ENCODE measurements at regions not wholly inside any gene's neighbourhood (a gene's known extent, or its start where the extent isn't known, plus 50 kb on each side); places are given as distances from the start of the nearest gene placed in this dataset.
"Not testable (repeated sequence)": the region's sequence is repeated elsewhere in the genome, so short reads cannot be mapped to it uniquely, and the experiment has no call there.

GRCh38 chr17:20800146-20800545 is 220.6 kb downstream of the CDRT15L2 start:
- Histone ChIP-seq H3K27ac (no peak overlapping the region), H3K36me3 (no peaks in the 10 kb centered on the region), H3K27me3 (peaks cover 0 to 2% (median 0%) of the 10 kb centered on the region in 9 donors), H3K4me3 (no peak overlapping the region), H3K9me3 (no peaks in the 10 kb centered on the region), H3K4me1 (no peaks in the 10 kb centered on the region)
- 65 to 74% (median 71%) methylated on average over 2 of the region's 2 CpGs for WGBS, 4 donors
- TF ChIP-seq POLR2A (IDR thresholded peaks at IDR 0.05) = no peak
- ATAC-seq = no peak
- intact Hi-C loops (cut with DNase I) = loop anchor here in 4 of 10 donors (5.0 to 10.0 kb wide), 2 partner anchors 192 to 195 kb away; no protein-coding TSS in a partner anchor
- DNase-seq = no peak

GRCh38 chr17:20805751-20806150 is 226.2 kb downstream of the CDRT15L2 start:
- no peaks in the 10 kb centered on the region for H3K36me3 ChIP-seq
- no peaks in the 10 kb centered on the region for H3K4me1 ChIP-seq
- H3K4me3 ChIP-seq = no peak overlapping the region
- ATAC-seq (no peak), DNase-seq (no peak)
- H3K9me3 ChIP-seq = peaks cover 0 to 12% (median 0%) of the 10 kb centered on the region in 12 donors
- TF ChIP-seq, protein P1, sequence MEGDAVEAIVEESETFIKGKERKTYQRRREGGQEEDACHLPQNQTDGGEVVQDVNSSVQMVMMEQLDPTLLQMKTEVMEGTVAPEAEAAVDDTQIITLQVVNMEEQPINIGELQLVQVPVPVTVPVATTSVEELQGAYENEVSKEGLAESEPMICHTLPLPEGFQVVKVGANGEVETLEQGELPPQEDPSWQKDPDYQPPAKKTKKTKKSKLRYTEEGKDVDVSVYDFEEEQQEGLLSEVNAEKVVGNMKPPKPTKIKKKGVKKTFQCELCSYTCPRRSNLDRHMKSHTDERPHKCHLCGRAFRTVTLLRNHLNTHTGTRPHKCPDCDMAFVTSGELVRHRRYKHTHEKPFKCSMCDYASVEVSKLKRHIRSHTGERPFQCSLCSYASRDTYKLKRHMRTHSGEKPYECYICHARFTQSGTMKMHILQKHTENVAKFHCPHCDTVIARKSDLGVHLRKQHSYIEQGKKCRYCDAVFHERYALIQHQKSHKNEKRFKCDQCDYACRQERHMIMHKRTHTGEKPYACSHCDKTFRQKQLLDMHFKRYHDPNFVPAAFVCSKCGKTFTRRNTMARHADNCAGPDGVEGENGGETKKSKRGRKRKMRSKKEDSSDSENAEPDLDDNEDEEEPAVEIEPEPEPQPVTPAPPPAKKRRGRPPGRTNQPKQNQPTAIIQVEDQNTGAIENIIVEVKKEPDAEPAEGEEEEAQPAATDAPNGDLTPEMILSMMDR (IDR thresholded peaks at IDR 0.05) = no peak
- TF ChIP-seq POLR2A (IDR thresholded peaks at IDR 0.05) = no peak
- intact Hi-C loops (cut with DNase I) = loop anchor here in 1 of 10 donors (10.0 kb wide), 1 partner anchor 189 kb away; no protein-coding TSS in a partner anchor
- 75 to 87% (median 78%) methylated on average over 3 of the region's 3 CpGs for WGBS, 4 donors
- H3K27ac ChIP-seq = no peak overlapping the region
- no peaks in the 10 kb centered on the region for H3K27me3 ChIP-seq

DNA sequence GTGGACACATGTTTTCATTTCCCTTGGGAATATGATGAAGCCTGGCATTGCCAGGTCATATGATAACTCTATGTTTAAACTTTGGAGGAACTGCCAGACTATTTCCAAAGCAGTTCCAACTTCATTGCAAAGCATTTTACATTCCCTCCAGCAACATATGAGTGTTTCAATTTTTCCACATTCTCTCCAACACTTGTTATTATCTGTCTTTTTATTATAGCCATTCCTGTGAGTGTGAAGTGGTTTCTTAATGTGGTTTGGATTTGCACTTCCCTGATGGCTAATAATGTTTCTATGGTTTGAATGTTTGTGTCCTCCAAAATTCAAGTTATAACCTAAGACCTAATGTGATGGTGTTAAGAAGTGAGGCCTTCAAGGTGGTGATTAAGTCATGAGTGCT is 228.0 kb downstream of the CDRT15L2 start:
- not testable (repeated sequence) for H3K27ac ChIP-seq, DNase-seq, H3K4me1 ChIP-seq, ATAC-seq, H3K27me3 ChIP-seq, H3K4me3 ChIP-seq, H3K36me3 ChIP-seq
- H3K9me3 ChIP-seq = peaks cover 0 to 12% (median 0%) of the 10 kb centered on the region in 12 donors
- intact Hi-C loops (cut with DNase I) = loop anchor here in 1 of 10 donors (10.0 kb wide), 1 partner anchor 187 kb away; no protein-coding TSS in a partner anchor

DNA sequence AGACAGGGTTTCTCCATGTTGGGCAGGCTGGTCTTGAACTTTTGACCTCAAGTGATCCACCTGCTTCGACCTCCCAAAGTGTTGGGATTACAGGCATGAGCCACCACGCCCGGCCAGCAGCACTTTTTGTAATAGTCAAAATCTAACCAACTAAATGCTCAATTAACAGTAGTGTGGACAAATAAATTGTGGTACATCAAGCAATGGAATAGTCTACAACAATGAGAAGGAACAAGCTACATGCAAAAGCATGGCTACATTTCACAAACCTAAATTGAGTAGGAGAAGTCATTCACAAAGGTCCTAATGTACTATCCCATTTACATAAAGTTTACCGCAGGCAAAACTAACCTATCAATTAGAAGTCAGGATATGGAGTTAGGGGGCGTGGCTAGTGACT is 227.4 kb downstream of the USP22 start:
- intact Hi-C loops (cut with DNase I); H3K4me1 ChIP-seq; ATAC-seq; H3K27ac ChIP-seq; H3K9me3 ChIP-seq; H3K36me3 ChIP-seq; H3K27me3 ChIP-seq; H3K4me3 ChIP-seq; DNase-seq: not testable (repeated sequence)
- 86 to 92% (median 91%) methylated on average over 5 of the region's 5 CpGs for WGBS, 4 donors

GRCh38 chr17:20823905-20824304 is 218.9 kb downstream of the USP22 start:
- no peaks in the 10 kb centered on the region for H3K4me1 ChIP-seq
- ATAC-seq = no peak
- no peak for TF ChIP-seq POLR2A (IDR thresholded peaks at IDR 0.05)
- TF ChIP-seq, protein P1 (IDR thresholded peaks at IDR 0.05) = no peak
- intact Hi-C loops (cut with DNase I) = loop anchor here in 1 of 10 donors (10.0 kb wide), 1 partner anchor 161 kb away; no protein-coding TSS in a partner anchor
- DNase-seq = no peak
- no peak overlapping the region for H3K4me3 ChIP-seq
- H3K9me3 ChIP-seq = peaks cover 0 to 9% (median 0%) of the 10 kb centered on the region in 12 donors
- peaks cover 0 to 4% (median 0%) of the 10 kb centered on the region in 9 donors for H3K27me3 ChIP-seq
- H3K36me3 ChIP-seq = no peaks in the 10 kb centered on the region
- 76 to 80% (median 79%) methylated on average over 3 of the region's 3 CpGs for WGBS, 4 donors
- H3K27ac ChIP-seq = no peak overlapping the region

DNA sequence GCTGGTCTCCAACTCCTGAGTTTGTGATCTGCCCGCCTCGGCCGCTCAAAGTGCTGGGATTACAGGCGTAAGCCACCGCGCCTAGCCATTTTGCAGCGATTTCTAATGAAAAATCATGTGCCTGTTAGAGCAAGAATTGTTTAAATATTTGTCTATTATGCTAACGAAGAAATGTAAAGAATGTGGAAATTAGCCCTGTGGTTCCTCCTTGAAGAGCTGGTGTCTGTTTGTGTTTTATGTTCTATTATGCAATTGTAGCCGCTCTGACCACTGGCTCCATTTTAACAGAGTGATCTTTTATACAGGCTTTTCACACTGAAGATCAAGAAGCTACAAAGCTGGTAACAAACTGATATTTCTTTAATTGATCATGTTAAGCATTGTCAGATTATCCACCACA is 217.3 kb downstream of the USP22 start:
- ATAC-seq (no peak), DNase-seq (no peak)
- no peak for TF ChIP-seq POLR2A (IDR thresholded peaks at IDR 0.05)
- TF ChIP-seq, protein P1 (IDR thresholded peaks at IDR 0.05) = no peak
- Histone ChIP-seq H3K36me3 (no peaks in the 10 kb centered on the region), H3K4me1 (no peaks in the 10 kb centered on the region), H3K9me3 (peaks cover 0 to 9% (median 0%) of the 10 kb centered on the region in 12 donors), H3K27me3 (peaks cover 0 to 4% (median 0%) of the 10 kb centered on the region in 9 donors), H3K4me3 (no peak overlapping the region), H3K27ac (no peak overlapping the region)
- intact Hi-C loops (cut with DNase I) = loop anchor here in 1 of 10 donors (10.0 kb wide), 1 partner anchor 159 kb away; no protein-coding TSS in a partner anchor
- WGBS, 4 donors = 87 to 96% (median 92%) methylated on average over 9 of the region's 9 CpGs

GRCh38 chr17:20840453-20840852 is 202.4 kb downstream of the USP22 start:
- H3K9me3 ChIP-seq; DNase-seq; H3K36me3 ChIP-seq; intact Hi-C loops (cut with DNase I); ATAC-seq; H3K27ac ChIP-seq: not testable (repeated sequence)
- H3K4me1 ChIP-seq = peaks cover 0 to 15% (median 0%) of the 10 kb centered on the region in 12 donors
- H3K27me3 ChIP-seq = peaks cover 8 to 68% (median 32%) of the 10 kb centered on the region in 9 donors
- H3K4me3 ChIP-seq = peak overlapping the region in 1 of 12 donors; percentile 31
- 16 to 20% (median 18%) methylated on average over 11 to 15 of the region's 23 CpGs for WGBS, 4 donors
